H1 (cell line): ENCODE measurements at regions not wholly inside any gene's neighbourhood (a gene's known extent, or its start where the extent isn't known, plus 50 kb on each side); places are given as distances from the start of the nearest gene placed in this dataset.

Experiments
- ASH2L ChIP-seq: fragments of 200-600, 300-600 bp; sonication (generic); IDR thresholded peaks from one replicate; pipeline ENCODE4 v1.7.1; 2017; ENCODE audit warnings: low read length
- GABPA ChIP-seq: IDR thresholded peaks from 2 replicates; pipeline ENCODE4 v1.6.1; 2011; ENCODE audit warnings: mild to moderate bottlenecking, low read length, moderate library complexity, borderline replicate concordance; ENCODE audit not compliant: insufficient read depth
- JUND ChIP-seq: IDR thresholded peaks from 2 replicates; pipeline ENCODE4 v1.6.1; 2011; ENCODE audit warnings: mild to moderate bottlenecking, improper control_type of control experiment, low read length
- RAD21 ChIP-seq, 2 experiments: IDR thresholded peaks in 1 of 2; conservative IDR thresholded peaks in 1 of 2; 2 replicates each; pipeline ENCODE4 v1.6.1; 2011; ENCODE audit warnings: low read depth in 2 of 2, low read length in 2 of 2, improper control_type of control experiment in 1 of 2, inconsistent platforms in 1 of 2, mild to moderate bottlenecking in 1 of 2, moderate library complexity in 1 of 2
- TCF12 ChIP-seq: IDR thresholded peaks from 2 replicates; pipeline ENCODE4 v1.6.1; 2011; ENCODE audit warnings: low read depth, mild to moderate bottlenecking, low read length
- TF ChIP-seq, protein P1 (sequence below), 3 experiments: IDR thresholded peaks; 1 replicate in 2 of 3; 2 replicates in 1 of 3; pipeline versions ENCODE4 v1.5.1 to v1.6.1; 2011; ENCODE audit warnings: low read length in 3 of 3, mild to moderate bottlenecking in 3 of 3, inconsistent platforms in 2 of 3, low read depth in 1 of 3, moderate library complexity in 1 of 3; ENCODE audit not compliant: insufficient read depth in 1 of 3; ENCODE audit errors: control extremely low read depth in 1 of 3
- TF ChIP-seq, protein P2 (sequence below): IDR thresholded peaks from 2 replicates; pipeline ENCODE4 v1.6.1; 2011; ENCODE audit warnings: low read depth, mild to moderate bottlenecking, low read length; ENCODE audit not compliant: insufficient read depth

- no peak for TF ChIP-seq ASH2L
- TF ChIP-seq TCF12 = no peak
- TF ChIP-seq, protein P1, sequence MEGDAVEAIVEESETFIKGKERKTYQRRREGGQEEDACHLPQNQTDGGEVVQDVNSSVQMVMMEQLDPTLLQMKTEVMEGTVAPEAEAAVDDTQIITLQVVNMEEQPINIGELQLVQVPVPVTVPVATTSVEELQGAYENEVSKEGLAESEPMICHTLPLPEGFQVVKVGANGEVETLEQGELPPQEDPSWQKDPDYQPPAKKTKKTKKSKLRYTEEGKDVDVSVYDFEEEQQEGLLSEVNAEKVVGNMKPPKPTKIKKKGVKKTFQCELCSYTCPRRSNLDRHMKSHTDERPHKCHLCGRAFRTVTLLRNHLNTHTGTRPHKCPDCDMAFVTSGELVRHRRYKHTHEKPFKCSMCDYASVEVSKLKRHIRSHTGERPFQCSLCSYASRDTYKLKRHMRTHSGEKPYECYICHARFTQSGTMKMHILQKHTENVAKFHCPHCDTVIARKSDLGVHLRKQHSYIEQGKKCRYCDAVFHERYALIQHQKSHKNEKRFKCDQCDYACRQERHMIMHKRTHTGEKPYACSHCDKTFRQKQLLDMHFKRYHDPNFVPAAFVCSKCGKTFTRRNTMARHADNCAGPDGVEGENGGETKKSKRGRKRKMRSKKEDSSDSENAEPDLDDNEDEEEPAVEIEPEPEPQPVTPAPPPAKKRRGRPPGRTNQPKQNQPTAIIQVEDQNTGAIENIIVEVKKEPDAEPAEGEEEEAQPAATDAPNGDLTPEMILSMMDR (IDR thresholded peaks at IDR 0.05; ENCODE audit: control extremely low read depth in 1 of 3, insufficient read depth in 1 of 3, low read depth in 1 of 3, low read length in 3 of 3) = no peak
- no peak for TF ChIP-seq GABPA
- no peak for TF ChIP-seq JUND
- TF ChIP-seq RAD21 (IDR thresholded peaks at IDR 0.05 in 1 of 2, conservative IDR thresholded peaks at IDR 0.05 in 1 of 2; ENCODE audit: low read depth in 2 of 2, low read length in 2 of 2) = no peak
- TF ChIP-seq, protein P2, sequence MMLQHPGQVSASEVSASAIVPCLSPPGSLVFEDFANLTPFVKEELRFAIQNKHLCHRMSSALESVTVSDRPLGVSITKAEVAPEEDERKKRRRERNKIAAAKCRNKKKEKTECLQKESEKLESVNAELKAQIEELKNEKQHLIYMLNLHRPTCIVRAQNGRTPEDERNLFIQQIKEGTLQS = no peak
These were observed 229.0 kb upstream of the SLCO3A1 start for GRCh38 chr15:91624353-91624968.
